Type B pancreatic cell (in vitro differentiated cells): ENCODE measurements at regions not wholly inside any gene's neighbourhood (a gene's known extent, or its start where the extent isn't known, plus 50 kb on each side); places are given as distances from the start of the nearest gene placed in this dataset.

Experiments used
- DNase-seq: peaks from one replicate; pipeline ENCODE4 v3.0.0; 2021; ENCODE audit warnings: mixed read lengths; ENCODE audit not compliant: unreplicated experiment; ENCODE audit errors: extremely low spot score
- H3K27ac Mint-ChIP-seq: 2 replicates; pipeline ENCODE4 v1.8.0; 2021; ENCODE audit warnings: mild to moderate bottlenecking, mixed read lengths
- H3K27me3 Mint-ChIP-seq: 2 replicates; pipeline ENCODE4 v1.8.0; 2021; ENCODE audit warnings: mixed read lengths
- H3K36me3 Mint-ChIP-seq: 2 replicates; pipeline ENCODE4 v1.8.0; 2021; ENCODE audit warnings: mixed read lengths
- H3K4me1 Mint-ChIP-seq: one replicate; pipeline ENCODE4 v1.8.0; 2021; ENCODE audit warnings: mixed read lengths; ENCODE audit not compliant: unreplicated experiment
- H3K4me3 Mint-ChIP-seq: 2 replicates; pipeline ENCODE4 v1.8.0; 2021; ENCODE audit warnings: mild to moderate bottlenecking, mixed read lengths
- H3K9me3 Mint-ChIP-seq: 2 replicates; pipeline ENCODE4 v1.8.0; 2021; ENCODE audit warnings: mixed read lengths
- TF ChIP-seq, protein P1 (sequence below): fragments of 200-600 bp; sonication (generic); conservative IDR thresholded peaks from 2 replicates; pipeline ENCODE4 v1.5.0; 2021; ENCODE audit warnings: antibody characterized with exemption, mild to moderate bottlenecking

DNA sequence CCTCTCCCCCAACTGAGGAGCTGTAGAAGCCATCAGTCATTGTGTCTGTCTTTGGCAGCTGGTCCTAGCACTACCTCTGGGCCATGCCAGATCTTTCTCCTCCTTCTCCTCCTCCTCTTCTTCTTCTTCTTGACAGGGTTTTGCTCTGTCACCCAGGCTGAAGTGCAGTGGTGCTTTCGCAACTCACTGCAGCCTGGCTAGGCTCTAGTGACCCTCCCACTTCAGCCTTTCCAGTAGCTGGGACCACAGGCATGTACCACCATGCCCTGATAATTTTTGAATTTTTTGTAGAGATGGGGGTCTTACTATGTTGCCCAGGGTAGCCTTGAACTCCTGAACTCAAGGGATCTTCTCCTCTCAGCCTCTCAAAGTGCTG is 50.1 kb upstream of the SHANK2 start:
- TF ChIP-seq, protein P1, sequence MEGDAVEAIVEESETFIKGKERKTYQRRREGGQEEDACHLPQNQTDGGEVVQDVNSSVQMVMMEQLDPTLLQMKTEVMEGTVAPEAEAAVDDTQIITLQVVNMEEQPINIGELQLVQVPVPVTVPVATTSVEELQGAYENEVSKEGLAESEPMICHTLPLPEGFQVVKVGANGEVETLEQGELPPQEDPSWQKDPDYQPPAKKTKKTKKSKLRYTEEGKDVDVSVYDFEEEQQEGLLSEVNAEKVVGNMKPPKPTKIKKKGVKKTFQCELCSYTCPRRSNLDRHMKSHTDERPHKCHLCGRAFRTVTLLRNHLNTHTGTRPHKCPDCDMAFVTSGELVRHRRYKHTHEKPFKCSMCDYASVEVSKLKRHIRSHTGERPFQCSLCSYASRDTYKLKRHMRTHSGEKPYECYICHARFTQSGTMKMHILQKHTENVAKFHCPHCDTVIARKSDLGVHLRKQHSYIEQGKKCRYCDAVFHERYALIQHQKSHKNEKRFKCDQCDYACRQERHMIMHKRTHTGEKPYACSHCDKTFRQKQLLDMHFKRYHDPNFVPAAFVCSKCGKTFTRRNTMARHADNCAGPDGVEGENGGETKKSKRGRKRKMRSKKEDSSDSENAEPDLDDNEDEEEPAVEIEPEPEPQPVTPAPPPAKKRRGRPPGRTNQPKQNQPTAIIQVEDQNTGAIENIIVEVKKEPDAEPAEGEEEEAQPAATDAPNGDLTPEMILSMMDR = no peak
- H3K4me1 Mint-ChIP-seq = peaks cover 33% of the 10 kb centered on the region
- H3K36me3 Mint-ChIP-seq = no peaks in the 10 kb centered on the region
- DNase-seq = no peak
- no peak overlapping the region for H3K27ac Mint-ChIP-seq
- no peaks in the 10 kb centered on the region for H3K9me3 Mint-ChIP-seq
- H3K27me3 Mint-ChIP-seq = peaks cover 2% of the 10 kb centered on the region
- H3K4me3 Mint-ChIP-seq = no peak overlapping the region
